A549 (cell line): ENCODE measurements at regions not wholly inside any gene's neighbourhood (a gene's known extent, or its start where the extent isn't known, plus 50 kb on each side); places are given as distances from the start of the nearest gene placed in this dataset.

Experiments
- ATAC-seq, 2 experiments: fragments of 200-7000 bp in 1 of 2; fragments of >200 bp in 1 of 2; cut with Nextera tagmentation in 1 of 2; cut with Tn5 transposase in 1 of 2; 3 replicates each; pipeline versions ENCODE4 v1.8.0 to v1.9.1; 2018 to 2020; ENCODE audit warnings: mild to moderate bottlenecking in 1 of 2, moderate library complexity in 1 of 2
- CTCF ChIA-PET: fragments of 300-600 bp; sonication (Branson Sonifier 250); formaldehyde crosslinking; extraction: SDS; loops from one replicate; lab custom pipeline; 2021; ENCODE audit warnings: antibody characterized with exemption, inconsistent platforms; lab: Yijun Ruan, JAX
- POLR2A ChIA-PET: fragments of 350-600 bp; formaldehyde crosslinking; extraction: SDS; loops from one replicate; lab custom pipeline; 2021; ENCODE audit warnings: antibody characterized with exemption, inconsistent platforms; lab: Yijun Ruan, JAX
- DNase-seq, 2 experiments: peaks; one replicate each; pipeline versions ENCODE4 v3.0.0 to v3.0.0-alpha.2; 2011 to 2016; ENCODE audit warnings: low read depth in 1 of 2, low spot score in 1 of 2
- FAIRE-seq: peaks from 2 replicates; lab custom pipeline; 2011; peaks lifted over from hg19 to GRCh38; lab: Jason Lieb, UNC
- H3K27ac ChIP-seq, 2 experiments: fragments of >200 bp; sonication (Bioruptor Twin); formaldehyde crosslinking; 3 replicates each; pipeline ENCODE4 v1.5.1; 2016 to 2017
- H3K4me1 ChIP-seq: fragments of >200 bp; sonication (Bioruptor Twin); formaldehyde crosslinking; 3 replicates; pipeline ENCODE4 v1.6.1; 2016
- H3K4me2 ChIP-seq: fragments of >200 bp; sonication (Bioruptor Twin); formaldehyde crosslinking; 3 replicates; pipeline ENCODE4 v1.6.1; 2016
- H3K4me3 ChIP-seq: fragments of >200 bp; sonication (Bioruptor Twin); formaldehyde crosslinking; 3 replicates; pipeline ENCODE4 v1.5.1; 2016
- H3K9me3 ChIP-seq: fragments of >200 bp; sonication (Bioruptor Twin); formaldehyde crosslinking; 3 replicates; pipeline ENCODE4 v1.6.1; 2016
- CEBPB ChIP-seq, 2 experiments: fragments of >200 bp in 1 of 2; sonication (Bioruptor Twin) in 1 of 2; formaldehyde crosslinking in 1 of 2; IDR thresholded peaks; 2 replicates each; pipeline ENCODE4 v1.6.1; 2012 to 2016
- CHD2 ChIP-seq: fragments of 150-350 bp; IDR thresholded peaks from 2 replicates; pipeline ENCODE4 v1.6.1; 2014; ENCODE audit warnings: low read length; ENCODE audit not compliant: partially characterized antibody
- EHMT2 ChIP-seq: fragments of 200-600 bp; sonication (generic); IDR thresholded peaks from 2 replicates; pipeline ENCODE4 v1.6.1; 2016; ENCODE audit warnings: antibody characterized with exemption, low read depth, mild to moderate bottlenecking, moderate library complexity
- EP300 ChIP-seq, 2 experiments: fragments of >200 bp; sonication (Bioruptor Twin); formaldehyde crosslinking; IDR thresholded peaks; 2 replicates in 1 of 2; 3 replicates in 1 of 2; pipeline ENCODE4 v1.6.1; 2016 to 2017
- HEYL ChIP-seq: fragments of 250-450 bp; sonication (Bioruptor Pico); IDR thresholded peaks from 2 replicates; pipeline ENCODE4 v1.8.0; 2021; ENCODE audit warnings: mild to moderate bottlenecking, moderate library complexity
- HOXA7 ChIP-seq: fragments of 250-450 bp; sonication (Bioruptor Pico); IDR thresholded peaks from 2 replicates; pipeline ENCODE4 v1.5.0; 2020; ENCODE audit warnings: mild to moderate bottlenecking, moderate library complexity
- MAFK ChIP-seq: fragments of 450-650 bp; IDR thresholded peaks from 2 replicates; pipeline ENCODE4 v1.6.1; 2014; ENCODE audit not compliant: partially characterized antibody
- NPAS2 ChIP-seq: fragments of 250-450 bp; sonication (Bioruptor Pico); IDR thresholded peaks from 2 replicates; pipeline ENCODE4 v1.8.0; 2022; ENCODE audit warnings: mild to moderate bottlenecking, moderate library complexity, borderline replicate concordance
- PHF8 ChIP-seq: fragments of 200-600 bp; sonication (generic); IDR thresholded peaks from 2 replicates; pipeline ENCODE4 v1.6.1; 2016; ENCODE audit warnings: low read depth, mild to moderate bottlenecking, antibody characterized with exemption, moderate library complexity, borderline replicate concordance
- RARB ChIP-seq: fragments of 250-450 bp; sonication (Bioruptor Pico); IDR thresholded peaks from 2 replicates; pipeline ENCODE4 v1.8.0; 2021; ENCODE audit warnings: mild to moderate bottlenecking, moderate library complexity
- RCOR1 ChIP-seq: fragments of 150-350 bp; IDR thresholded peaks from 2 replicates; pipeline ENCODE4 v1.6.1; 2014; ENCODE audit warnings: antibody characterized with exemption, low read length, low read depth
- RFX5 ChIP-seq: fragments of 450-650 bp; IDR thresholded peaks from 2 replicates; pipeline ENCODE4 v1.7.1; 2014; ENCODE audit warnings: antibody characterized with exemption, mild to moderate bottlenecking, moderate library complexity
- SREBF2 ChIP-seq: fragments of 450-650 bp; IDR thresholded peaks from 2 replicates; pipeline ENCODE4 v1.6.1; 2014; ENCODE audit warnings: mild to moderate bottlenecking, moderate library complexity
- ZNF302 ChIP-seq: fragments of 250-450 bp; sonication (Bioruptor Pico); IDR thresholded peaks from 2 replicates; pipeline ENCODE4 v1.9.0; 2021; ENCODE audit warnings: inconsistent platforms, mild to moderate bottlenecking, moderate library complexity
- ZSCAN20 ChIP-seq: fragments of 250-450 bp; sonication (Bioruptor Pico); IDR thresholded peaks from 2 replicates; pipeline ENCODE4 v1.8.0; 2022; ENCODE audit warnings: mild to moderate bottlenecking, moderate library complexity
- WGBS: methylation state at CpG from one replicate; pipeline ENCODE4 v1.1.6; 2017; ENCODE audit errors: missing lambda C conversion rate; 5-methylcytosine and 5-hydroxymethylcytosine counted together
- TF ChIP-seq, protein P1 (sequence below): fragments of 450-650 bp; IDR thresholded peaks from 2 replicates; pipeline ENCODE4 v1.6.1; 2014; ENCODE audit warnings: antibody characterized with exemption
- TF ChIP-seq, protein P2 (sequence below): fragments of >200 bp; sonication (Bioruptor Twin); formaldehyde crosslinking; IDR thresholded peaks from 3 replicates; pipeline ENCODE4 v1.6.1; 2016

DNA sequence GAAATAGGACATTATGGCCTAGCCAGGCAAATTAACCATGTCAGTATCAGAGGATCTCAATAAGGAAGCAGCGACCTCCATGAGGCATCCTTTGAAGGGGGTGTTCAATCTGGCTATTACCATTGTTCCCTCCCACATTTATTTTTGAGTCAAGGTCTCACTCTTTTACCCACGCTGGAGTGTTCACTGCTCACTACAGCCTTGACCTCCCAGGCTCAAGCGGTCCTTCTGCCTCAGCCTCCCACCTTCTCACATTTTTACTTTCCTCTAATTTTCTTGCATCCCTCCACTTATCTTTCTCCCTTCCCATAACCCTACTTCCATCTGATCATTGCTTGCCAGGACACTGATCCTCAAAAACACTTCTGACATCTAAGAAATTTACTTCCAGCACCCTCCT, 654.0 kb upstream of the NR2F2 start:
- no peak overlapping the region for H3K27ac ChIP-seq
- no peaks in the 10 kb centered on the region for H3K4me1 ChIP-seq
- TF ChIP-seq PHF8, result no peak
- TF ChIP-seq, protein P1, sequence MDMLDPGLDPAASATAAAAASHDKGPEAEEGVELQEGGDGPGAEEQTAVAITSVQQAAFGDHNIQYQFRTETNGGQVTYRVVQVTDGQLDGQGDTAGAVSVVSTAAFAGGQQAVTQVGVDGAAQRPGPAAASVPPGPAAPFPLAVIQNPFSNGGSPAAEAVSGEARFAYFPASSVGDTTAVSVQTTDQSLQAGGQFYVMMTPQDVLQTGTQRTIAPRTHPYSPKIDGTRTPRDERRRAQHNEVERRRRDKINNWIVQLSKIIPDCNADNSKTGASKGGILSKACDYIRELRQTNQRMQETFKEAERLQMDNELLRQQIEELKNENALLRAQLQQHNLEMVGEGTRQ, result no peak
- no peak for TF ChIP-seq ZSCAN20
- no peak for TF ChIP-seq MAFK
- TF ChIP-seq HOXA7 (CRISPR knock-in tag), result no peak
- TF ChIP-seq CHD2, result no peak
- no peak for TF ChIP-seq SREBF2
- TF ChIP-seq RFX5, result no peak
- H3K9me3 ChIP-seq, result no peaks in the 10 kb centered on the region
- 52% methylated on average over 3 of the region's 3 CpGs for WGBS
- H3K4me3 ChIP-seq, result no peak overlapping the region
- no peak for DNase-seq
- no peak overlapping the region for H3K4me2 ChIP-seq
- CTCF ChIA-PET, result interaction anchor here (1.5 kb wide), 1 partner anchor 15 kb away, joined by 3 read pairs; no protein-coding TSS in a partner anchor
- FAIRE-seq, result no peak
- POLR2A ChIA-PET, result no interaction called here
- ATAC-seq, result no peak

GRCh38 chr15:95679847-95680582, 650.5 kb upstream of the NR2F2 start:
- FAIRE-seq, result no peak
- H3K9me3 ChIP-seq, result no peaks in the 10 kb centered on the region; the same call in 2 of the 3 replicates
- no peak for DNase-seq
- no peak overlapping the region; a peak in 1 of 6 replicates for H3K27ac ChIP-seq
- ChIA-PET POLR2A (no interaction called here), CTCF (no interaction called here)
- H3K4me1 ChIP-seq, result peaks cover 12% of the 10 kb centered on the region; the same call in 2 of the 3 replicates
- H3K4me3 ChIP-seq, result no peak overlapping the region
- 67% methylated on average over 6 of the region's 6 CpGs for WGBS
- H3K4me2 ChIP-seq, result no peak overlapping the region
- ATAC-seq, result no peak
- TF ChIP-seq EP300 (IDR thresholded peaks at IDR 0.05) (no peak), PHF8 (no peak)
- TF ChIP-seq, protein P2, sequence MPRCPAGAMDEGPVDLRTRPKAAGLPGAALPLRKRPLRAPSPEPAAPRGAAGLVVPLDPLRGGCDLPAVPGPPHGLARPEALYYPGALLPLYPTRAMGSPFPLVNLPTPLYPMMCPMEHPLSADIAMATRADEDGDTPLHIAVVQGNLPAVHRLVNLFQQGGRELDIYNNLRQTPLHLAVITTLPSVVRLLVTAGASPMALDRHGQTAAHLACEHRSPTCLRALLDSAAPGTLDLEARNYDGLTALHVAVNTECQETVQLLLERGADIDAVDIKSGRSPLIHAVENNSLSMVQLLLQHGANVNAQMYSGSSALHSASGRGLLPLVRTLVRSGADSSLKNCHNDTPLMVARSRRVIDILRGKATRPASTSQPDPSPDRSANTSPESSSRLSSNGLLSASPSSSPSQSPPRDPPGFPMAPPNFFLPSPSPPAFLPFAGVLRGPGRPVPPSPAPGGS, result no peak
- TF ChIP-seq, all 56 proteins: peak for 0

- Histone ChIP-seq H3K4me1 (peaks cover 16% of the 10 kb centered on the region; the same call in 2 of the 3 replicates), H3K4me3 (no peak overlapping the region), H3K4me2 (no peak overlapping the region), H3K9me3 (no peaks in the 10 kb centered on the region; the same call in 2 of the 3 replicates), H3K27ac (no peak overlapping the region; a peak in 1 of 6 replicates)
- no peak for TF ChIP-seq NPAS2 (CRISPR knock-in tag)
- TF ChIP-seq, protein P1, result no peak
- TF ChIP-seq RCOR1, result no peak
- WGBS, result 18% methylated on average over 2 of the region's 2 CpGs
- ChIA-PET POLR2A (no interaction called here), CTCF (no interaction called here)
- ATAC-seq (no peak), DNase-seq (no peak), FAIRE-seq (no peak)
These were observed 649.8 kb upstream of the NR2F2 start for GRCh38 chr15:95680728-95681127.

DNA sequence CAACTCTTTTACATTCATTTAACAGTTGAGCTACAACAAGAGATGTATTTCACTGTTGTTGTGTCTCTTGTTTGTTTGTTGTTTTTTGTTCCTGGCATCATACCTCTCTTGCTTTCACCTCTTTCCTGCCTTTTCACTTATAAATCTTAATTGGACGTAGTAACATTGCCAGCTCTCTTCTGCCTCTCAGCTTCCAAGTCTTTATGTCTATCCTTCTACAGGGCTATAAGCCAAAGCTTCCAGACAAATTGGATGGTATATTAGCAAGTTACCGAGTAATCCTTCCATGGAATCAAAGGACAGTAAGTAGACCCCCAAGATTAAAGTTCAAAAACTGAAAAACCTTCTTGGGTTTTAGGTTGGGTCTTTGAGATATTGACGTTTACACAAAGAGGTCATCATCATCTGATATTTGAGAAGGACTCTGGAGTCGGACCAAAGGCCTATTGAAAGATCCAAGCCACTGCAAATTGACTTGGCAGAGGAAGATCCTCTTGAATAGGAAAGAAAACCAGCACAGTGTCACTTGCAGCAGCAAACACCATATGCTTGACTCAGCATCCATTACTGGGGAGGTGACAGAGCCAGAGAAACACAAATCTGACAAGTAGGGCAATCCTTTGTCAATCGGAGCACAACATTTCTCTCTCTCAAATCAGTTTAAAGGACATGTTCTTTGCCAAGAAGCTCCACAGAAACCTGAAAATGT, 648.5 kb upstream of the NR2F2 start:
- no peak overlapping the region for H3K4me2 ChIP-seq
- peaks cover 16% of the 10 kb centered on the region; the same call in 2 of the 3 replicates for H3K4me1 ChIP-seq
- CTCF ChIA-PET, result no interaction called here
- no peaks in the 10 kb centered on the region; the same call in 2 of the 3 replicates for H3K9me3 ChIP-seq
- no peak overlapping the region; a peak in 1 of 6 replicates for H3K27ac ChIP-seq
- FAIRE-seq, result no peak
- no peak overlapping the region for H3K4me3 ChIP-seq
- DNase-seq, result no peak
- 45% methylated on average over 5 of the region's 5 CpGs for WGBS
- POLR2A ChIA-PET, result no interaction called here
- TF ChIP-seq ZNF302 (CRISPR knock-in tag) (no peak), RFX5 (no peak), CEBPB (IDR thresholded peaks at IDR 0.05) (no peak), HEYL (CRISPR knock-in tag) (no peak), RARB (CRISPR knock-in tag) (no peak), EHMT2 (no peak), MAFK (no peak)
- TF ChIP-seq, protein P1, result no peak
- no peak for ATAC-seq
